ENCODE measurements at regions not wholly inside any gene's neighbourhood (a gene's known extent, or its start where the extent isn't known, plus 50 kb on each side); places are given as distances from the start of the nearest gene placed in this dataset.

DNA sequence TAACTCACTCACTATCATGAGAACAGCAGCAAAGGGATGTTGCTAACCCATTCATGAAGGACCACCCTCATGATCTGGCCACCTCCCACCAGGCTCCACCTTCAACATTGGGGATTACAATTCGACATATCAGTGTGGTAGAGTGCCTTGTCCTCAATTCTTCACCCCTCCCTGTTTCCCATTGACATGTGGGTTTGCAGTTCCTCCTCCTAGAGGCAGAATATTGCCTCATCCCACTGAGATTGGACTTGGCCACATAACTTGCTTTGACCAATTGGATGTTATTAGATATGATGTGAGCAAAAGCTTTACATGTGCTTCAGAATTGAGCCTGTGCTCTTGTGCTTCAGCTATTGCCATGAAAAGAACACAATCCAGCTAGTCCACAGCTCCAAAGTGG lies 217.0 kb upstream of the CXCR4 start:
- TF ChIP-seq, protein P1, sequence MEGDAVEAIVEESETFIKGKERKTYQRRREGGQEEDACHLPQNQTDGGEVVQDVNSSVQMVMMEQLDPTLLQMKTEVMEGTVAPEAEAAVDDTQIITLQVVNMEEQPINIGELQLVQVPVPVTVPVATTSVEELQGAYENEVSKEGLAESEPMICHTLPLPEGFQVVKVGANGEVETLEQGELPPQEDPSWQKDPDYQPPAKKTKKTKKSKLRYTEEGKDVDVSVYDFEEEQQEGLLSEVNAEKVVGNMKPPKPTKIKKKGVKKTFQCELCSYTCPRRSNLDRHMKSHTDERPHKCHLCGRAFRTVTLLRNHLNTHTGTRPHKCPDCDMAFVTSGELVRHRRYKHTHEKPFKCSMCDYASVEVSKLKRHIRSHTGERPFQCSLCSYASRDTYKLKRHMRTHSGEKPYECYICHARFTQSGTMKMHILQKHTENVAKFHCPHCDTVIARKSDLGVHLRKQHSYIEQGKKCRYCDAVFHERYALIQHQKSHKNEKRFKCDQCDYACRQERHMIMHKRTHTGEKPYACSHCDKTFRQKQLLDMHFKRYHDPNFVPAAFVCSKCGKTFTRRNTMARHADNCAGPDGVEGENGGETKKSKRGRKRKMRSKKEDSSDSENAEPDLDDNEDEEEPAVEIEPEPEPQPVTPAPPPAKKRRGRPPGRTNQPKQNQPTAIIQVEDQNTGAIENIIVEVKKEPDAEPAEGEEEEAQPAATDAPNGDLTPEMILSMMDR (IDR thresholded peaks at IDR 0.05) = no peak
- TF ChIP-seq POLR2A (IDR thresholded peaks at IDR 0.05) = no peak

Measured in breast epithelium (tissue), 3 donors.